HEK293T (cell line): ENCODE measurements at regions not wholly inside any gene's neighbourhood (a gene's known extent, or its start where the extent isn't known, plus 50 kb on each side); places are given as distances from the start of the nearest gene placed in this dataset.

Experiments
- BHLHE40 ChIP-seq: fragments of 450-650 bp; IDR thresholded peaks from 2 replicates; pipeline ENCODE4 v1.6.1; 2016; ENCODE audit warnings: mild to moderate bottlenecking, moderate library complexity, borderline replicate concordance
- CTBP1 ChIP-seq: fragments of 450-650 bp; IDR thresholded peaks from 2 replicates; pipeline ENCODE4 v1.6.1; 2016; ENCODE audit warnings: borderline replicate concordance
- NFRKB ChIP-seq: fragments of 450-650 bp; IDR thresholded peaks from 2 replicates; pipeline ENCODE4 v1.6.1; 2016; ENCODE audit warnings: mild to moderate bottlenecking, moderate library complexity
- SP1 ChIP-seq: fragments of 450-650 bp; IDR thresholded peaks from 2 replicates; pipeline ENCODE4 v1.6.1; 2017
- TF ChIP-seq, protein P1 (sequence below): fragments of 450-650 bp; IDR thresholded peaks from 2 replicates; pipeline ENCODE4 v1.6.1; 2016

DNA sequence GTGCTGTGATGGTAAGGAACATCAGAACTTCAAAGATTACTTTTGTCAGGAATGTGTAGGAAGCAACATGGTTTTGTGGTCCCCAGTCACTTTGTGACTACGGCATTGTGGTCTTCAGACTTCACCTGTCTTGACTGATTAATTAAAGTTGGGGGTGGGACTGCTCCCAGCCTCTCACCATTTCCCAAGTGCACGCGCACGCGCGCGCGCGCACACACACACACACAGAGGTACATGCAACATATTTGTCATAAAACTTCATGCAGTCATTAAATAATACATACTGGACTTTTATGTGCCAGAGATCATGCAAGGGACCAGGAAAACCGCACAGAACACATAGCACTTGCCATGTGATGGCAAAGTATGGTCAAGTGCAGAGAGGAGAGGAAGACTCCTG lies 181.2 kb downstream of the EVX1 start:
- TF ChIP-seq CTBP1 (no peak), BHLHE40 (no peak), SP1 (no peak), NFRKB (no peak)
- TF ChIP-seq, protein P1, sequence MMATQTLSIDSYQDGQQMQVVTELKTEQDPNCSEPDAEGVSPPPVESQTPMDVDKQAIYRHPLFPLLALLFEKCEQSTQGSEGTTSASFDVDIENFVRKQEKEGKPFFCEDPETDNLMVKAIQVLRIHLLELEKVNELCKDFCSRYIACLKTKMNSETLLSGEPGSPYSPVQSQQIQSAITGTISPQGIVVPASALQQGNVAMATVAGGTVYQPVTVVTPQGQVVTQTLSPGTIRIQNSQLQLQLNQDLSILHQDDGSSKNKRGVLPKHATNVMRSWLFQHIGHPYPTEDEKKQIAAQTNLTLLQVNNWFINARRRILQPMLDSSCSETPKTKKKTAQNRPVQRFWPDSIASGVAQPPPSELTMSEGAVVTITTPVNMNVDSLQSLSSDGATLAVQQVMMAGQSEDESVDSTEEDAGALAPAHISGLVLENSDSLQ = no peak
